ENCODE measurements at regions not wholly inside any gene's neighbourhood (a gene's known extent, or its start where the extent isn't known, plus 50 kb on each side); places are given as distances from the start of the nearest gene placed in this dataset.

DNA sequence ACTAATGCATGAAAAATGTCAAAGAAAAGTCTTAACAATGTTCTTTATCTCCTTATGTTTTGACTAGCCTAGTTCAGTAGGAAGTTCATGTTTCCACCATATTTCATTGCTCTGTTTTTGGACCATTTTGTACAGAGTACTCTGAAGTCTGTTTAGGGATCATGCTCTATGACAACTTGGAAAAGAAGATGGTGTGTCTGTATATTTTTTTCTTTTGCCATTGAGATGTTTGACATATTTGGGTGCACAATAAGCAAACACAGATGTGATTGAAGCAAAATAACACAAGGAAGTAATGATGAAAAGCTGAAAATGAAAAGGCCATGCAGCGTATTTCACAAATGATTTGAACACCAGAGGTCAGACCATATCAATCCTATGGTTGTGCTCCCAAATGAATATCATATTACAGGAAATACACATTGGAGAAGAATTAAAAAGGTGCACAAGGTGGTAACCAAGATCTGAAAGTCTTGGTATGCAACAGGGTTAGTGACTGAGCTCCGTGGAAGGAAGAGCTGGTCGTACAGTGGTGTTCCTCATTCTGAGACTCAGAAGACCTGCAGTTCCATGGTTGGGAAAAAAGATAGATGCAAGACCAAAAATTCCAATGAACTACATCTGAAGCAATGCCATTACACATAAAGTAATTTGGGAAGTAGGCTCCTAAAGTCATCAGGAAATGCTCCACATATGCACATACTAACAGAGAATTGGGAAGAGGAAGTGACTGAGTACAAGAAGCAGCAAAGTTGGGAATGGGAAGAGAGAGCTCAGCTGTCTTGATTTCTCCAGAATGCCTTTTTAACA lies 463.5 kb downstream of the LMO4 start:
- DNase-seq = no peak

DNA sequence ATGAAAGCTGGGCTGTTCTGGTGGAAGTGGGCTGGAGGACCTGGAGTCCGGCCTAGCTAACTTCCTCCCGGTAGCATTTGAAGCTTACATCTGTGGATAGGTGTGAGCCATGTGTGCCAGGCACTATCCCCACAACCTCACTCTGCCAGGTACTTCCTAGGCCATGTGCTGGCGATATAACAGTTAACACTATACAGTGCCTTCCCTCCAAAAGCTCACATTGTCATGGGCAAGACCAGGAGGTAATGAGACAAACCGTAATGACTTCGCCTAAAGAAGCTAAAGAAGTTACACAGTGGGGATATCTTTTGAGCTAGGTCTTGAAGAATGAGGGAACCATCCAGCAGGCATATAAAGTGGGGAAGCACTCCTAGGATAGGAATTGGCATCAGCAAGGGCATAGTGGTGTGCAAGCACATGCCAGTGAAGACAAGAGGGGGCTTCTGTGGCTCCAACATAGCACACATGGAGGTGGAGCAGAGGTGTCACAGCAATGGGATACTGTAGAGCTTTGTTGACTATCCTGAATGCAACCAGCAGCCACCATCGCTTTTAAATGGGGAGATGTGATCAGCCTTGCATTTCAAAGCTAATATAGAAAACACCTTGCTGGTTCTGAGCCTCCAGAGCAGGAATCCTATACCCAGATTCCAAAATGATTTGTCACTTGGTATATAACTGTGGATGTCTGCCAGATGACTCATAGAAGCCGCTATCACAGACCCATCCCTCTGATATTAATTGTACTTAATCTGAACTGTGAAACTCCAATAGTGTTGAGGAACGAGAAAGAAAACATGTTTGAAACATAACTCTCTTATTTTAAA lies 466.3 kb downstream of the LMO4 start:
- DNase-seq = no peak

DNA sequence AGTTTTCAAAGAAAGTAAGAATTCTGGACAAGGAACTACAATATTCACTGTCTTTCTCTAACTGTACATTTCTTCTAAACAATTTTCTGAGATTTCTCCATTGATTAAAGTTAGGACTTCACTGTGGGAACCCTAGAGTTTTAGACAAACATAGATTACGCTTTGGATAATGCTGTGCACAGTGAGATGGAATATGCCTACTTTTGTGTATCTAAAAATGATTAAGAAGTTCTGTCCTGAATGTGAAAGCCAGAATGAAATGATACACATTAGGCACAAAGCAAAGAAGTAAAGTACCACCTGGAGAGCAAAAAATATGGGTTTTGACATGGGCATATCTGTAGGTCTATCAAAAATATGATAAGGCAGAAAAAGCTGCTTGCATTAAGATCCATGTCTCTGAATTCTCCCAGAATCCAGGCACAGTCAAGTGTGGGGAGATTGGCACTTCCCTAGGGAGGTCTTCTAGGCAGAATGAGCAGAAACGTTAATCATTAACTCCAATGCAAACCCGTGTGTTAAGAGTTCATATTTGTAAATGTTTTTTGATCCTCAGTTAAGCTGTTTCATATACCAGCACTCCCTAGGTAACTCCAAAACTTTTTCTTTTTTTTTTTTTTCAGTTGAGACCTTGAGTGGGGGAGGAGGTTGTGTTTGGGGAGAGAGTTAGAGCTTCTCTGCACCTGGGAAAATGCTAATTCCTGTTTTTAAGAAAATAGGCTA lies 467.1 kb downstream of the LMO4 start:
- DNase-seq = no peak

DNA sequence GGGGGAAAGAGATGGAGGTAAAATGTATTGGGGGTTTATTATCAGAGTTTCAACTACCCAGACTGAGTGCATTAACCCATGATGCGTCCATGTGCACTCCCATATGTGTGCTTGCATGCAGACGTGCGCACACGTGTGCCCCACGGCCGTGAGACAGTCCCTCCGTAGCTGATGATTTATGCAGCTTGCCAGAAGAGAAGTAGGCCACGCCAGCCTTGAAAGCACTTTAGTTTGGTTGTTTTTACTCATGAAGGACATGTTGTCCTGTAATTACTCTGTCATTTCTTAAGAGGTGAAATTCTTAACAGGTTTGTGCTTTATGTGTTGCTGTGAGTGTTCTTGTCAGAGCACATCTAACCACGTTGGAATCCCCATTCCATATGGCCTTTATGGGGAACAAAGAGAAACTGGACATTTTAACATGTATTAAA lies 467.8 kb downstream of the LMO4 start:
- DNase-seq = no peak

DNA sequence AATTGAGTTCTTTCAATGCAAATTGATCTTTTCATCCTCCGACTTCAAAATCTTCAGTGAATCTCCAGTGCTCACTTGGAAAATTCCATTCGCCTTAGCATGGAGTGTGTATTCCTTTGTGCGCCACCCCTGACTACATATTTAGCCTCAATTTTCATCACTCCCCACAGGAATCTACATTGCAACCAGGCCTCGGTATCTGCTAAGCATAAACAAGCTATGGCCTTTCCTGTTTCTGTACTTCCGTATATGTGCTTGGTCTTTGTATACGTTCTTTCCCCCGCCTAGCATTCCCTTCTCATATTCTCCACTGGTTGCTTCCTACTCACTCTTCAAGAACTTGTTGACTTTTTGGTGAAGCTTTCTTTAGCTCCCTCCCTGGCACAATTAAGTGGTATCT lies 470.8 kb downstream of the LMO4 start:
- DNase-seq = no peak

DNA sequence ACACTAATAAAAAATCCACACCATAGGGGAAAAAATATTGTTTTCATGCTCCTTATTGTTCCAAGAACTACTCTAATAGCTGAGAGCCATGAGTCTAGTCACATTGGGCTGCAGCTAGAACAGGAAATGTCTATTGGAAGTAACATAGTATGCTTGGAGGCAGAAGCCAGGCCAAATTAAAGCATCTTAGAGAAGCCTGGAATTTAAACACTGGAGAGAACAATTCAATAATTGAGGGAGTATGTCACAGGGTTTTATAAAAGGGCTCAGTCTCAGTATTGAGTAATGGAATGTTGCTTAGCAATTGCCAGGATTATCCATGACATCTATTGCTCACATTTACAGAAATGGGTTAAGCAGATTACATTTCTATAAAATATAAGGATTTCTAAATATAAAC lies 471.3 kb downstream of the LMO4 start:
- no peak for DNase-seq

DNA sequence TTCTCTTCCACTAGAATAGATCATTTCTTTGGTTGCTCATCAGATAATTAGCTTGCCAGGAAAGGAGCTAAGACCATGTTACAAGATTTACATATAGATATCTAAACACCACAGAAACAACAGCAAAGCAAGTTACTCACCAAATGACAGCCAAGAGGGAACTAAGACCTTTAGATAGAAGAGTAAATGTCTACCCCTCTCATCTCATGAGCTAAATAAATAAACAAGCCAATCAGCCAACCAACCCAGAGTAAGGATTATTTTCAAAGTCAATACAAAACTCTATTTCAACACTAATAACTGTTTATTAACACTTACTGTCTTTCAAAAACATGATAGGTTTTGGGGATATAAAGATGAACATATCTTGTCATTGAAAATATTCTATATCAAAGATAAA lies 474.7 kb downstream of the LMO4 start:
- no peak for DNase-seq

DNA sequence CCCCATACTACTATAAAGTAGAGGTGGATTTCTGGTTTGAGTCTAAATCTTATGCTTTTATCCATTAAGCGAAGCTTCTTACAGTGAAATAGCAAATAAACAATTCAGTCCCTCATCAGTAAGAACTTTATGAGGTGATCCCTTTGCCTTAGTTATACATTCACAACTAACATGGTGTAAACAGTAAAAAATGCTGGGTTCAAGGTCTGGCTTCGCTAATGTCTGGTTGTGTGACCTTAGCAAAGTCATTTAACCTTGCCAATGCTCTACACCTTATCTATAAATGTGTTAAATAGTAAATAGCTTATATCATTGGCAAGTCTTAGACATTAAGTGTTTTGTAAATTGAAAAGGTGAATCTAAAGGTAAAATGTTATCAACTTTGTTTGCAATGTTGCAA lies 475.4 kb downstream of the LMO4 start:
- no peak for DNase-seq

DNA sequence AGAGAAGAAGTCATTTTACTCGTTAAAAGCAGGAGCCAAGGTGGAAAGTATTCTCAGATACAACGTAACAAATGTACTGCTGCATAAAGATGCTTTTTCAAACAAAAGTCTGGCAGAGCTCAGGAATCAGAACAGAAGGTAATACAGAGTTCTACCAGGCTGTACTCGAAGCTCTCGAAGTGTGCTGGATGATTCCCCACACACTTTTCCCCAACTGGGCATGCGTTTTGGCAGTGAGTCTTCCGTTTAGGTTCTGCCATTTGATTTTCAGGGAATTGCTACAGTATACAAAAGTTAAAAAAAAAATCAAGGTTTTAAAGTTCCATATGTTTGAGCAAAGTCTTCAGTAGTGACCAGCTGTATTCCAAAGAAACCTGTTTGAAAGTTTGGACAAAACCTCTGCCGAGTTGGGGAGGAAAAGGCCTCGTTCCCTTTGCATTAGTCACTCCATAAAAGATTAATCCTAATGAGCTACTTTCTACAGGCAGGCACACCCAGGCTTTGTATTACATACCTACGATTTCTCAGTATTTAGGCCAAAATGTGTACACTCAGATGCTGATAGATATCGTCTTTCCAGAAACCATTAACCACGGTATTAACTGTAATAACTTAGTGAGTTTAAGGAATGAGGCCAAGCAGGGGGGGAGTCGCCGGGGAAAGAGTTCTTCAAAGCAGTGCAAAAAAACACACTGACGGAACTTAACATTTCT lies 477.1 kb downstream of the LMO4 start:
- DNase-seq = no peak

DNA sequence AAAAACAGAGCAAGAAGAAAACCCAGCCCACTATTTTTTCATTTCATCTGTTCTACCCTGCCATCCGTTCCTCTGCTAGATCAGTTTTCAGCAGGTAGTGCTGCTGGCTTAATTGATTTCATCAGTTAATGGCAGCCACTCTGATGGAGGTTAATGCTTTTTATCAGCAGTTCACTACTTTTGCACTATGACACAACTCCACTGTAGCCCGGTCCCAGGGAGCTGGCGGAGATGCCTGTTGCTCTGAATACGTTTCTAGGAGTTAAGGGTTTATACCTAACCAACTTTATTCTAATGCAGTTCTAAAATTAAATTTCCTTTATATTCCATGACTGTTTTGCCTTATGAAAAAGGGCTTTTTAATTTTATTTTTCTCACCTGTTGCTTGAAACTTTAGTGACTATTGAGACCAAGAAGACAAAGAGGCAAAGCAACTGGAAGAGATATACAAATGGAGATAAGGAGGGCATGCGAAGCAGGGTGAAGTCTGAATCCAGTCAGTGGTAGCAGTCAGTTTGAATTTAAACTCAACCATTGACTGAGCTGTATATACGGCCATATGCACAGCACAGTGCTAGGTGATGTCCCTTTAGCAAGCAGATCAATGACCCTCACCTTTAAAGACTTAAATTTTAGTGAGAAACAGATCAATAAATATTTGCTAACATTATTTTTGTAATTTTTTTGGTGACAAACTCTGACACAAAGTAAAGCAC lies 477.9 kb downstream of the LMO4 start:
- no peak for DNase-seq

DNA sequence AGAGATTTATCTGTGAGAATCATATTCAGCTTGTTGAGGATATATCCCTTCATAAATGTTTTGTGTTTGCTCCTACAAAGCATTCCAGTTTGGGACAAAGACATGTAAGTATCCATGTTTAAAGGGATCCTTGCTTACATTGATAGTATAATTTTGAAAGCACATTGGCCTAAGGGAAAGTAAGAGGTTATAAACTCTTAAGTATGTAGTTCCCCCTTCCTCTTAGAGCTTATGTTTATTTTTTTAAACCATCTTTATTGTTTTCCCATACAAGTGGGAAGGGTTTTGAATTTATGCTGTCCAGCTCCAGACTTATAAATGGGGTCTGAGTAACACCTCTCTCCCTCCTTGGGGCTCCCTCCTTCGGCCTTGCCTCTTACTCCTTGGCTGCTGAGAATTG lies 481.5 kb downstream of the LMO4 start:
- no peak for DNase-seq

DNA sequence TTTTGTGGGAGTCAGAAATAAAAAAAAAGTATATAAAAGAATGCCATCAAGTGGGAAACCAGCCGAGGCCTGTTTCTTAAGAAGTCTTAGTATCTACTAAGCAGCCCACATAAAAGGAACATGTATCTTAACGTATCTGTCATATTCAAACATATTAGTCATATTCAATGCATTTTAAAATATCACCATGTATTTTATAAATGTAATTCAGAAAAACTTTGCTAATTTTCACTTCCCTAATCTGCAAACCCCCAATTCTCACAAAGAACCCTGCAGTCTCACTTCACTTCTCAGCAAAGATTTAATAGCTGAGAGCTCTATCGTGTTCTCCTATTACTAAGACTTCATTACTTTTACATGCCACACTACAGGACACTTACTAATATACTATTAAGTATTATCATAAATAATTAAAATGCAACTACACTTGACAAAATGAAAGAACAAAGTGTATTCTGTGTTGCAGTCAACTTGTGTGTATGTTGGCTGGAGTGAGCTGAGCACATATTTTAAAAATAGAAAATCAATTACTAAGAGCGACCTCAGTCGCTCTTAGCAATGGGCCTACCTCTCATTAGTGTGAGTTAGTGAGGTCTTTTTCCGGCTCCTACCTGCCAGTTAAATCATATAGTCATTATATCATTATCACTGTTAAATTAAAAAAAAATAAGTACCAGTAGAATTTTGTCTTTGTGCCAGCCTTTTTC lies 484.3 kb downstream of the LMO4 start:
- no peak for DNase-seq

DNA sequence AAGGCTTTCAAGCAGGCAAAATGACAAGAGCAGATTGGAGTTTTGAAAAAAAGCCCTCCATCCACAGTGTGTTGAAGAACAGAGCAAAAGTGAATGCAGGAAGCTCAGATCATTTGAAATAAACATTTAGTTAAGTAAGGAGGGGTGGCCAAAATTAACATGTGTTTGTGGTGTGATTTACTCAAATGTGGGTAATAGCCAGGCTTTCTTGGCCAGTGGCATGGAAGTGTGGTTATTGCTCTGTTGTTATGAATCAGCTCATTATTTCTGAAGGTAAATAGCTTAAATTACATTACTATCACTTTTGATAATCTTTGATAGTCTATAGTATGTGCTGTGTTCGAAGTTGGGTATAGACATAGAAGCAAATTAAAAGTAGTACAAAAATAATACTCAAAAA lies 485.9 kb downstream of the LMO4 start:
- DNase-seq = no peak

DNA sequence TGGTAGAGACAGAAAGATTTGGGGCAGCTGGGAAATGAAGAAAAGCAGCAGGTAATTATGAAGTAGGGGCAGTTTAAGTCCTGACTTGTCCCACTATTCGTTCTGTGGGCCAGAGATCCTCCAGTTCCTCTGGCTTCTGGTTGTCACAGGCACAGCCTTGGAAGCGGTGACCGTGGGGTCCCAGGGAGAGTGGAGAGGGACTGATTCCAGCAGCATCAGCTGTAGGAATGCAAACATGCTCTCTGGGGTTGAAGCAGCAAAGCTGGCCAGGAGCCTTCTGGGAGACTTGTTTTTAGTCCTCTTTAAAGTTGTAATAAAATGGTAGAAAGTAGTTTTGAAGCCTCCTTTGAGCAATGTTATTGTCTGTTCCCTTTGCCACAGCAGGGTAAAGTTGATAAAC lies 488.0 kb downstream of the LMO4 start:
- no peak for DNase-seq

DNA sequence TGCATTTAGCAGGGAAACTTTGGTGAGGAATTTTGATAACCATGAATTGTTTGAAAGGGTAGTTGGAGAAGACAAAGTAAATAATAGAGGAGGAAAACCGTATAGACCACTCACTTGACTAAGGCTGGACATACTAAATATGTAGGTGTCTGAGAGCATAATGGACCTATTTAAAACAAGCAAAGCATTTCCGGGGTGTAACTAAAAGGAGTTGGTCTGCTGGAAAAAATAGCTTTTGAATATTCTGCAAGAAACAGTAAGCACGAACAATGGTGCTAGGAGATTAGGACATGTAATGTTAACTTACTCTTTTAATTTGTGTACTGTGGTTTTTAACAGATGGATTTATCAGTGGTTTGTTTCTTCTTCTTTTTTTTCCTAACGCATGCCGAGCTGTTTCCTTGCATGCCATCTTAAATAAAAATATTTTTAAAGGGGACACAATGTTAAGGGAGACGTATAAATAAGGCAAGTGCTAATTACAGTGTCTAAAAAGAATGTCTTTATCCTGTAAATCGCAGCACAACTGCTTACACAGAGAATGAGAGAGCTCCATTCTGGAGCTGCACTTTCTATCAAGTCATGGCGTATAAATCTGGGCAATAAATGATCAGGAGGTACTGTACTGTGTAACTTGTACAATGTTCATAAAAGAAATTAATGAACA lies 492.1 kb downstream of the LMO4 start:
- DNase-seq = no peak

DNA sequence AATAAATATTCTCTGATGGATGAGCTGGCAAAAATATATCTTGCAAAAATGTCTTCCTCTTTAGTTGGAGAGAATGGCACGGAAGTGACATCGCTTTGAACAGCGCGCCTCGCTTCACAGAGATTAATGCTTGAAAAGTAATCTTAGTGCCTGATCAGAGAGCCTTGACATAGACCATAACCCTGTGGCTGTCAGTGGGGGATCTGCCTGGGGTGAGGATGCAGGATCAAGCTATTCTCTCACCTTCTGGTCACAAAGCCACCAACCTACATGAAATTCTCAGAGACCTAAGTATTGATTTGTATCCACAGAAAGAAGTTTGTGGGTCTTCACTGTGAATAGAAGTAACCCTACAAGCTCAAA lies 492.6 kb downstream of the LMO4 start:
- DNase-seq = no peak

DNA sequence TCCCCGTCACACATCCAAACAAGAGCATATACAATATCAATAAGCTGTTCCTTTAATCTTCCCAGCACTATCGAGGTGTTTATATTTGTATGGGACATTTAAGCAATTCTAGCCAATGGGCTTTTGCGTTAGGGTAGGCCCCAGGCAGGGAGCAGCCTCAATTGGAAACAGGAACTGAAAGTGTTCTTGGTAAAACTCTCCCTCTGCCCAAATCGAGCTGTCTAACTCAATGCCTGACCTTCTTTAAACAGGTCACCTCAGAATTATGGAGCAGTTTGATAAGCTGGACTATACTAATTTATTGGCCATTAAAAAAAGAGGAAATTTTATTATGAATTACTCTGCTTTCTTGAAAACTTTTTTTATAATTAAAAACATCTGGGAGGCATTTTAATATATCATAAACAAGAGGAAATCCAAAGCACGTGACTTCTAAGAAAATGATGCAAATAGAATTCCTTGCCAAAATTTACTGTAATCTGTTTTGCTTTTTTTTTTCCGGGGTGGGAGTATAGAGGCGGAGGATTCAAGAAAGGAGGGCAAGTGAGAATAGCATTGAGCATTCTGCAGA lies 498.1 kb downstream of the LMO4 start:
- no peak for DNase-seq

DNA sequence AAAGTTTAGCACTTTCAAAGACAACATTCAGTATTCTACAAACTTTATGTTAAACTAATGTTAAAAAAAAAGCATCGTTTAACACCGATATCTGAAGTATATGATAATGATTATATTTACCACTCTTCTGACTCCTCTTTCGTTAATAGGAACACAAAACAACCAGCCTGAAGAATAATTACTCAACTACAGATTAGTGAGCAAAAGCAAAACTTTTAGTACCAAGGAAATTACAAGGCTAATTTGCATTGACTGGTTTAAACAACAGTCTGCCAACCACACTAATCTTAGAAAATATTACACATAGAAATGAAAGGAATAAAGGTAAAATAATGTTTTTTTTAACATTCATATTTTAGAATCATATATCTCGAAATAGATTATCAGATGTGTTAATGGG lies 500.7 kb downstream of the LMO4 start:
- no peak for DNase-seq

DNA sequence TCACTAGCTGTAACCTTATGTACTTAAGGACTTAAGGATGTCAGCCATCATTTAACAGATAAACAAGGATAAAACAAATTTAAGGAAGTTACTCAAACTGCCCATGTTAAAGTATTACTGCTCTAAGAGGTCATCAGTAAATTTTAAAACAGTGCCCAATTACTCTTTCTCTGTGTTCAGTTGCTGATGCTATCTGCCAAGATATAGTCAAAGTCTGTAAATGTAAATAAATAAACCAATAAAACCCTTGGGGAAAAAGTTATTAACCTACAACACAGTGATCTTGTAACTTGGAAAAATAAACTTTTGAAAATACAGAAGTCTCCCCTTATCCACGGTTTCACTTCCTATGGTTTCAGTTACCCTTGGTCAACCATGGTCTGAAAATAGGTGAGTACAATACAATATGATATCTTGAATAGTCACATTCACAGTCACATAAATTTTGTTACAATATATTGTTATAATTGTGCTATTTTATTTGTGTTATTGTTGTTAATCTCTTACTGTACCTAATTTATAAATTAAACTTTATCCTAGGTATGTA lies 501.8 kb downstream of the LMO4 start:
- no peak for DNase-seq

DNA sequence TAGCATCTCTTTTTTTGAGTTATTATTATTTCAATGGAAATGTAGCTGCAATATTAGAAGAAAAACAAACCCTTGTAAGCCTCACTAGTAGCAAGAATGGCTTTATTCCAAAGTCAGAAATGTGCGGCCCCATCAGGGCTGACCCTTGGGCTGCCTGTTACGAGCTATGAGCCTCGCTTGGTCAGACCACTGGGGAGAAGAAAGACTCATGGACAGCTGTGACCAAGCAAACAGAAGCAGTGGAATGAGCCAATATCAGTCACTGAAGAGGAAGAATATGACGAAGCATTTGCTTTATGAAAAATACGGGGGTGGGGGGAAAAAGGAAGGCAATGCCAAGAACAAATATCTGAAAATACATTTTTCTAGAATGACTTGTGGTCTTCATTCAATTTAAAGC lies 504.5 kb downstream of the LMO4 start:
- no peak for DNase-seq
